HG02588 (cell line): ENCODE measurements at regions not wholly inside any gene's neighbourhood (a gene's known extent, or its start where the extent isn't known, plus 50 kb on each side); places are given as distances from the start of the nearest gene placed in this dataset.

ENCODE experiments used
- ATAC-seq: cut with Tn5 transposase; IDR thresholded peaks from one replicate; pipeline ENCODE4 v1.9.1; 2021; ENCODE audit warnings: mild to moderate bottlenecking, moderate library complexity; ENCODE audit not compliant: unreplicated experiment

DNA sequence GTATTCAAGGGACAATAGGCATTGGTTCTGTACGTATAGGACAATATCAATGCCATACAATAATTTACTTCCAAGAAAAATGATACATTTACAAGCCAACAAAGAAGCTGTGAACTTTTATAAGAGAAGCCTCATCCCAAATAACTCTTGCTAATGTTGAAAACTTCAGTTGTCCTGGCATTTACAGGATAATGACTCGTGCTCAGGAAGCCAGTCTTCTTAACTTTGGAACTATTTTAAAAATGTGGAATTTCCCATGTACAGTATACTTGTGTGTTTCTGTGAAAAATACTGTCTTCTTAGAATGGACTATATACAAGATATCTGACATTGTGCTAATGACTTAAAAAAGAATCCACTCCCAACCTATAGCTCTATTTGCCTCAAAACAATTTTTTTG is 1479.3 kb upstream of the CDH9 start:
- no peak for ATAC-seq

DNA sequence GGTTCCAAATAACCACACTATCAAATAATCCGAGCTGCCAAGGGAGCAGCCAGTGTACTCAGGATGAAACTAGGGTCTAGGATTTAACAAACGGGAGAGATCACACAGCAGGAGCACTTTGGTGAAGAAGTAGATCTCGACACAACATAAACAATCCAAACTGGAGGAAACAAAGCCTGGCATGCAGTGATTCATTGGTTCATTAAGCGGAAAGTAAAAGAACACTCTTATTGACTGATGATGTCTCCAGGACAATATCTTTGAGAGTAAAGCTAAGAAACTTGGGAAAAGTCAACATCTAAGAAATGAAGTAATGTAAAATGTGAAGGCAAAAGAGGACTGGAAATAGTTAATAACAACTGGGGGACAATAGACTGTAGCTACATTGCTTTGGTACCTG is 1478.3 kb upstream of the CDH9 start:
- ATAC-seq, result no peak

DNA sequence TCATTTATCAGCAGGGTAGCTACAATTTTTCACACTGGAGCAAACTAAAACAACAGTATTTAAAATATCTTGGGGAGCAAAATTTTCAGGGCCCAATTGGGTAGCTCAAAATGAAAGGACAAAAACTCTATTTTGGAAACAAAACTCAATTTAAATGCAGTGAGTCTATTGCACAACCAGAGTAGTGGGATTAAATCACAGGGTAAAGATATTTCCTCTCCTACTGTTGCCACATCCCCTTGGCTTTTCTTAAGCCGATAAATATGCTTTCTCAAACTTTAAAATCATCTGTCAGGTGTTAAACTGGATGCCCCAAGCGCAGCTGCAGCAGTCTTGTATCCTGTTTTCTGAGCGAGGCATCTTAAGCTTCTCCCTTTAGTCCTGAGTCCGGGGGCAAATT is 1474.3 kb upstream of the CDH9 start:
- no peak for ATAC-seq

DNA sequence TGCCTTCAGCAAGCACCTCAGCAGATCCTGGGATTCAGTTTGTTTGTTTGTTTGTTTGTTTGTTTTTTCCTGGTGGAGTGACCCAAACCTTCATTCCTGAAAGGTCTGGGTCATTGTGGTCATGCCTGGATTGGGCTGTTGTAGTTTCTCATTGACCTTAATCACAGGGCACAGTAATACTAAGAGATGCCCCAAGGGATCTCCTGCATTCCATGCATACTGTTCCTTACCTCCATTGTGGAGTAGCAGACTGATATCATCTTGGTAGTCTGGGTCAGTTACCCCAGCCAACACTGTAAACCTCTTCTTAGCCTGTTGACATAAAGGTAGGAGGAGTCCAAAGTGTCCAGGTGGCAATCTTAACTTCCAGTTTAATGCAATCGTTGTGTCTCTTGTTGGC is 1466.7 kb upstream of the CDH9 start:
- ATAC-seq, result no peak

DNA sequence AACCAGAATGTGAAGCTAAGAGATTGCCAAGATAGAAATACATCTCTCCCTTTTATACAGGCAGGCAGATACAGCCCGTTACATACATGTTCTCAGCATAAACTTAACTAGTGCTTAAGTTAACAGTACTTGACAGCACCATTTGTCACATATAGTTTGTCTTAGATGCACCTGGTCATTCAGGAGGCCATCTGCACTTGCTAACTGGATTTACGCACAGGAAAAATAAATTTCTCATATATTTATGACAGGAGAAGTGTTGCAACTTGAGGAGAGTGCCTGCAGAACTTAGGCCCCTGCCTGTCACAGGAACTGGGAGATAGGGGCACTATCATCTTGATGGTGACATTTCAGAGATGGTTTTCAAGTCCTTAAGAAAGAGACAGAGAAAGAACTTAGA is 1462.1 kb upstream of the CDH9 start:
- ATAC-seq, result no peak

DNA sequence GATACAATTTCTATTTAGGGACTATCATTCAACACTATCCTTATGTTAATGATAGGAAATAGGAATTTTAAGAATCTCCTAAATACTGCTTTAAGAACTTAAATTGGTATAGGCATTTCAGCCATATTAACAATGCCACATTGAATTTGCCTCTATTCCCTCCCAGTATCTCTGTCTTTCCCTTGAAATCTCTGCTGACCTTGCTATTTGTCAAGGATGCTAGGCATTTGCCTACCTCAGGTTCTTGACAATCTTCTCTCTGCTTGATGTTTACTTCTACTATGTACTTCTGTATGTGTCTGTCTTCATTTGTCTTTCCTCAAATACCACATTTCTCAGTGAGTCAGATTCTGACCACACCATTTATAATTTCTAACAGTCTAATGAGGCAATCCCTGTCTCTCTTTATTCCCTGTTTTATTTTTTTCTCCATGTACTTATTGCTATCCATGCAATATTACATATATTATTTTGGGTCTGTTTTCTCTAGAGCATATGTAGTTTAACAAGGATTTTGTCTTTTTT is 1461.4 kb upstream of the CDH9 start:
- ATAC-seq, result no peak

DNA sequence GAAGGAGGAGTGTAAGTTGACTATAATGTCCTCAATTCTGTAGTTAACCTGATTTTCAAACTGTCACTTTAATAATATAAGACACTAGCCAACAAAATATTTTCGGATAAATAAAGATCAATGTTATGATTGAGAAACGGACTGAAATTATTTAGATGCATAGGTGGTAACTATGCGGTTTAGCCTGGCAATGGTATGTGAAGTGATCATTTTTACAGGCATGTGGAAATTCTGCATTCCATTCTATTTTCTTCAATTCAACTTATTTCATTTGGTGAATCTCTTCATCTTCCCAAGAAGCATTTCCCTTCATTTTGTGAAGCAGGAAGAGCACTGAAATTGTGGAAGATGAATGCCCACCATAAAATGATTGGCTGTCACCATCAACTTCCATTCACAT is 1457.5 kb upstream of the CDH9 start:
- ATAC-seq, result no peak

DNA sequence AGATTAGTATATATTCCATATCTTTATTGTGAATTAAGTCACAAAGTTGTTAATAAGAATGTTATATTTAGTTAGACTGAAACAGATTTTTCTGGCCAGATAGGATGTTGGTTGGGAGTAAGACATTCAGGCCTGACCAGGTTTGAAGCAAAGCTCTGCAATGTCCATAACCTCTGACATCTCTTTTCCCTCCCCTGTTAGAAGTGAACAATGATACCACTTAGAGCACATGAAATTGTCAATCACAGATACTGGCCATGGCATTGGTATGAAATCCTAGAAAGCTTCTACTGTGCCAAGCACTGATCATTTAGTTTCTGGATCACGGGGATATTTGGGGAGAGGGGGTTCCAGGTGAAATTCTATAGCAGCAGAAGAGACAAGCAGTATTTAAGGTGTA is 1455.1 kb upstream of the CDH9 start:
- ATAC-seq, result no peak

DNA sequence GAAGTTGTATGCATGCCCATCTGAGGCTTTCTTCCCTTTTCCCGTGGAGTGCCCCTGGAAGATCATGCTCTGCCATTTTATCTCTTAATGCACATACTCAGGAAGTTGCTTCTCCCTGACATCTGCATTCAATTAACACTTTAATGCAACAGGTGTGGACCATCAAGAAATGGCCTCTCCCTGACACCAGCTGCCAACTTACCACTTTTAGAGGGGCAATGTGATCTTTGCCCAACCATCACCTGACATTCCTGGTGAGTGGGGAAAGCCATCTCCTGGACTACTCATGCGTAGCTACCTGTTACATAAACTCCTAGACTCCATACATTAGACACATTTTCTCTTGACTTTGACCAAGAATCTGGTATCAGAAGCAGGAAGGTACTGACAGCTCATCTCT is 1450.4 kb upstream of the CDH9 start:
- ATAC-seq, result no peak

DNA sequence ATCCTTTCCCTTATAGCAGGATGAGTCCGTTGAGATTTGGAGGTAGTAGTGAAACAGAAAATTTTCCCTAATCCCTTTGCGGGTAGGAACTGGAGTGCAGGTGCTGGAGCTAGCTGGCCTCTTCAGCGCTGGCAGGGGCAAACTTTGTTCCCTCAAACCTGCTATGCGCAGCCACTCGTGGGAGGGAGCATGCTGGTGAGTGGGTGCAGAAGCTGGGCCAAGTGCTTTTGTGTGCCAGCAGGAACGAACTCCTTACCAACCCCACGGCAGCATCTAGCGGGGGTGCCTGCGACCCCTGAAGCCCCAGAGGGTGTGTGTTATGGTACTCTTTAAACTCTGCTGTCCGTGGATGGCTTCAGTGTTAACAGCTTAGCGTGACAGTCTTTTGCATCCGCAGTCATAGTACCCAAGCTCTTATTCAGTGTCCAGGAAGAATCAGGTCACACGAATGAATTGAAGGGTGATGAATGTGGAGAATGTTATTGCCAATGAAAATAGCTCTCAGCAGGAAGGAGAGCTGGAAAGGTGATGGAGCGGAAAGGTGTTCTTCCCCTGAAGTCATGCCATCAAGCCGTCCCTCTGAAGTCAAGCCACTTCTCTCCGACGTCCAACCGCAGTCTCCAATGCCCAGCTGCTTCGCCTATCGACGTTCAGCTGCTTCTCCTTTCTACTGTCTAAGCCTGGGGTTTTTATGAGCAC is 1445.1 kb upstream of the CDH9 start:
- ATAC-seq, result no peak

DNA sequence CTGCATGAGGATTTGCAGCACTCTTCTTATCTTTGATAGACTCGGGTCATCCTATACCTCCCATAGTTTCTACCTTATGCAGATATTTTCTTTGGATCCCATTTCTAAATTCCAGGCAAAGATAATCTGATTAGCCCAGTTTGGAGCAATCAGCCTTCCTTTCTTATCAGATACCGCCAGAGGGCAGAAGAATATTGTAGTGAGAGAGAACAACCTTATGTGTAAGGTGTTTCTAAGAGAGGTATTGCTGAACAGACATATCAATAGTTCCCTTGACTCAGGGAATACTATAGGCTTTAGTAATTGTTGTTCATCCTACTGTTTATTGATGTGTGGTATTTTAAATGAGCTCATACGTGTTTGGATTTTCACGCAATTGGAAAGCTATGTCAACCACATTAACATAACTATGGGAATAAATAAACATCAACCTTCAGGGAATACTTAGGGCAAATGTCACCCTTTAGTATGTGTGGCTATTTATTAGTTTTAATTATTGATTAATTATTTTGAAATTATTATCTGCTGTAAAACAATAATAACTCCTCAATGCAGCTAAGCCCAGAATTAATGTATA is 1435.2 kb upstream of the CDH9 start:
- ATAC-seq, result no peak

DNA sequence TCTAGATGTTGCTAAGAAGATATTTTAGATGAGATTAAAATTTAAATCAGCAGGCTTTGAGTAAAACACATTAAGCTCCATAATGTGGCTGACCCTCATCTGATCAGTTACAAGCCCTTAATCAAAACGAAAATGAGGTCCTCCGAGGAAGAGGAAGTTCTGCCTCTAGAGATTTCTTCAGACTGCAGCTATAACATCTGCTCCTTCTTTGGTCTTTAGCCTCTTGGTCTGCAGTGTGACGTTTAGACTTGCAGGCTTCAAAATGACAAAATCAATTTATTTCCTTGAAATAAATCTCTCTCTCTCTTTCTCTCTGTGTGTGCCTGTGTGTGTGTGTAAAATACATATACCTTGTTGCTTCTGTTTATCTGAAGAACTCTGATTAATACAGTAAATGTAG is 1429.8 kb upstream of the CDH9 start:
- ATAC-seq, result no peak

DNA sequence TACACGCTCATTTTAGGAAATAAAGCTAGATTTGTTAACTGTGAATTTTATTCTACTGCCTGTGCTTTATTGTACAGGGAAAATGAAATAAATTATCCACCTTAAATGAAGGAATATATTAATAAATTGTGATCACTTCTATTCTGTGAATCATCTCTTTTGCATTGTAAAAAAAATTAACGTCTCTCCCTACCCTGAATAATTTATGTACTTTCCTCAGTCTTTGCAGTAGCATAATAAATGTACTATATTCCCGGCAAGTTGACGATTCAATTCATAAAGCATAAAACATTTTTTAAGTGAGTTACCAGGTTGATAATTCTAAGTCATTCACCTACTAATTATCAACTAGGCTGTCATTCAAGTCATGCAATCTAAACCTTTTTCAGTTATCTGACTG is 1425.3 kb upstream of the CDH9 start:
- ATAC-seq, result no peak

DNA sequence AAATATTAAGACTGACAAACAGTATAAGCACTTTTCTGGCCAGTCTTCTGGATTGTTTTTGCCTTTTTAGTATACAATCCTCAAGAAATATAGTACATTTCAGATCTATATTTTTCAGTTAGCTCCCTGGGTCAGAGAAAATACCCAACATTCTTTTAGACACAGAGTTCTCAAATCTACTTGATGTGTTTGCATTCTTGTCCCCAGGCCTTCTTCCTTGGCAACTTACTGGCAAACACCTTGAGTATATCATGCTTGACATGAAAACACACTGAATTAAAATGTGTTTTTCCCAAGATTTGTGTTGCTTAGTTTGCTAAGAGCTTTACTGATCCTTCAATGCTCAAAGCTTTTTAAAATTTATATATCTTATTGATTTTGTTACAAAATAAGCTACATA is 1413.1 kb upstream of the CDH9 start:
- no peak for ATAC-seq

DNA sequence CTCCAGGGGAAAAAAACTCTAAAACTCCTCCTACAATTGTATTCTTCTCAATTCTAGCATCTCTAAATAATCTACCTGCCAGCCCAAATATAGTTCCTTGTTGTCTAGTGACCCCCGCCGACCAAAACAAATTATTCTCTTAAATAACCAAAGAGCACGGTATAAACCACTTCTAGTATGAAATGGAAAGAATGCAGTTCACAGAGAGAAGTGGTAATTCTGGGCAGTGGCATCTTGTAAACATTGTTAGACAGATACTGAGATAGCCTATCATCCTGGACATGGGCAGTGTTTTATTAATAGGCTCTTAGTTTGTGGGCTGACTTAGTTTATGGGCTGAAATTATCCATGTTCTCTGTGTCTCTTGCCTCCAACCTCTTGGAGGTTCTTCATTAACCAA is 1412.6 kb upstream of the CDH9 start:
- no peak for ATAC-seq

DNA sequence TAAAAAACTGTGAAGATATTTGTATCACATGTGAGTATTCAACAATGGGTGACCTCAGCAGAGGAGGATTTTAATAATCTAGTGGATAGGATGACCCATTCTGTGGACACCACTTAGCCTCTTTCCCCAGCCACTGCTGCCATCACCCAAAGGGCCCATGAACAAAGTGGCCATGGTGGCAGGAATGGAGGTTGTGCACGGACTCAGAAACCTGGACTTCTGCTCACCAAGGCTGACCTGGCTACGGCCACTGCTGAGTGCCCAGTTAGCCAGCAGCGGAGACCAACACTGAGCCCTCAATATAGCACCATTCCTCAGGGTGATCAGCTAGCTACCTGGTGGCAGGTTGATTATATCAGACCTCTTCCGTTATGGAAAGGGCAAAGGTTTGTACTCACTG is 1410.4 kb upstream of the CDH9 start:
- ATAC-seq, result no peak

DNA sequence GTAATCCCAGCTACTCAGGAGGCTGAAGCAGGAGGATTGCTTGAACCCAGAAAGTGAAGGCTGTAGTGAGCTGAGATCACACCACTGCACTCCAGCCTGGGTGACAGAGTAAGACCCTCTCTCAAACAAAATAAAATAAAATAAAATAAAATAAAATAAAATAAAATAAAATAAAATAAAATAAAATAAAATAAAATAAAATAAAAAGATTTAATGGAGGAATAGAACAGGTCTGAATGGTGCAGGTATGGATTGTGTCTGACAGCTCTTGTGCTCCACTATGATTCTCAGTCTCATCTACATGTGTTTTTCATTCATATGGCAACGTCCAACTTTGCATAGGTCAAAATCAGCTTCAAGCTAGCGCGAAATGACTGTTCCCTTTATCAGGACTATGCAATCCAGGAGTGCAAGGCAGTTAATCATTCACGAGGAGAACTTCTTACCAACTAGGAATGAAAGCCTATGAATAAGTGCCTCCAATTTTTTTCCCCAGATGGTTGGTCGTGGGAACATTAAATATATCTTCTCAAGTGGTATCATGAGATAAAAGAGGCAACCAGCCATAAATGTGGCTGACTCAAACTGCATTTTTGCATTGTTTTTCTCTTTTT is 1392.3 kb upstream of the CDH9 start:
- no peak for ATAC-seq

DNA sequence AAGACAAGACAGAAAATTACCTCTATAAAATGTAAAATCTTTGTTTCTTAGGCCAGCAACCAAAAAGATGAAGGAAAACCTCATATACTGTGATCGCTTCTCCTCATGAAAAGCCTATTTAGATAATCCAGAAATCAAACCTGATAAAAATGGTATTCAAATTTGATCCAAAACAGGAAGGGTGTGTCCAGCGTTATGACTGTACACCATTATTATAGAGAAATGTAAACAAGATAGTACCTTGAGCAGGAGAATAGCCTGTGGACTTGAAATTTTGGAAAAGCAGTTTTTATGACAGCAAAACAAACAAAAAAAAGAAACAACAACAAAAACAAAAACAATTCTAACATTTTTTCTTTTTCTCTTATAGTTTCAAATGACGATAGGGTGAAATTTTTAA is 1382.8 kb upstream of the CDH9 start:
- no peak for ATAC-seq

DNA sequence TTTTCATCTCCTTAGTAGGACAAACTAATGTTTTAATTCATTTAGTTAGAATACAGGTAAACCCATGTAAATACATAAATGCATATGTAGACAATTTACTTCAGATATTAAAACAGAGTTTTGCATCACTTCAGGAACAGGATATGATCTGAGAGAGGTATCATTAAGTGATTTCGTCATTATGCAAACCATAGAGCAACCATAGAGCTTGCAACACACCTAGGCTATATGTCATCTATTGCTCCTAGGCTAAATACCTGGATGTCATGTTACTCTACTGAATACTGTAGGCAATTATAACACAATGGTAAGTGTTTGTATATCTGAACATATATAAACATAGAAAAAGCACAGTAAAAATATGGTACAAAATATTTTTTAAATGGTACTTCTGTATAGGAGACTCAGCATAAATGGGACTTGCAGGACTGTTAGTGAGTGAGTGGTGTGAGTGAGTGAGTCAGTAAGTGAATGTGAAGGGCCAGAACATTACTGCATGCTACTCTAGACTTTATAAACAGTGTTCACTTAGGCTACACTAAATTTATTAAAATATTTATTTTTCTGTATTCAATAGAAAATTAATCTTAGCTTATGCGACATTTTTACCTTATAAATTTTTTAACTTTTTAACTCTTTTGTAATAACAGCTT is 1377.5 kb upstream of the CDH9 start:
- ATAC-seq, result no peak

DNA sequence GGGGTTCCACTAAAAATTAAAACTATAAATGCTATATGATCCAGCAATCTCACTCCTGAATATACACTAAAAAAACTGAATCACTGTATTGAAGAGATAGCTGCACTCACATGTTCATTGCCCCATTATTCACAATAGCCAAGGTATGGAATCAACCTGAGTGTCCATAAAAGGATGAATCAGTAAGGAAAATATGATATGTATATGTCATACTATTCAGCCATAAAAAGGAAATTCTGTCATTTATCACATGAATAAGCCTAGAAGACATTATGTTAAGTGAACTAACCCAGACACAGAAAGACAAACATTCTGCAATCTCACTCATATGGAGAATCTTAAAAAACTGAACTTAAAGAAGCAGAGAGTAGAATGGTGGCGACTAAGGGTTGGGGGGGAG is 1376.2 kb upstream of the CDH9 start:
- no peak for ATAC-seq

DNA sequence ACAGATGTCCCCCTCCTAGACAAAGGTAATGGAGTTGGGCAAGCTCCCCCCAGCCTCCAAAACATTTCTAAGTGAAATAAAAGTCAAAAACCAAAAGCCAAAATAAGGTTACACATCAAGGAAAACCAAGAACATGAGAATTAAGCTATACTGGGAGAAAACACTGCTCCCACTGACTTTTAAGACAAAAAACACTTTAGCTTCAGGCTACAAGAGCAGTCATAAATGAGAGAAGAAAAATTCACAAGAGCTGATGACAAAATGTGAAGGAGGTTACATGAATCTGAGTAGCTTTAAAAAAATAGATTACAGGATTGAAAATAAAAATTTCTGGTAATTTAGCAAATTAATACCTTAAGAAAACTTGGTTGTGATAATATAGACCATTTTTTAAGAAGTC is 1370.3 kb upstream of the CDH9 start:
- ATAC-seq, result no peak

DNA sequence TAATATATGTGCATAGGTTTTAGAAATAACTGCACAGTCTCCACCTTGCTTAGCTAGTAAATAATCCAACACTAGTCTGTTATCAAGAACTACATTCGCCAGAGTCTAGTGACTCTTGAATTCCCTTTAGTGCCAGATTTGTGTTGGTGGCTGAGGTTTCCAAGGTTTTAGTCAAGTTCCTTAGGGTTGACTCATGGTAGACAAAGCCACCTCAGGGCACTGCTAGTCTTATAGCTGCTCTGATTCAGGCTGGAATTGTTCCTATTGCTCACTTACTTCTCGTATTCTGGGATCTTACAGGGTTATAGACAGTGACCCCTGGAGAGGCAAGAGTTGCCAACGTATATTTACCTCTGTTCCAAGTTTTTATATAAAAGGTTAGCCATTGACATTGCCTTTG is 1369.8 kb upstream of the CDH9 start:
- ATAC-seq, result no peak
